K562 (cell line): ENCODE measurements at regions not wholly inside any gene's neighbourhood (a gene's known extent, or its start where the extent isn't known, plus 50 kb on each side); places are given as distances from the start of the nearest gene placed in this dataset.

Experiments
- EZH2 ChIP-seq: IDR thresholded peaks from 2 replicates; pipeline ENCODE4 v1.6.1; 2012; ENCODE audit warnings: low read depth, mild to moderate bottlenecking, inconsistent platforms, low read length, borderline replicate concordance
- GMEB1 ChIP-seq: fragments of 250-450 bp; sonication (Bioruptor Pico); IDR thresholded peaks from 2 replicates; pipeline ENCODE4 v1.4.0; 2020; ENCODE audit warnings: mild to moderate bottlenecking
- HNRNPK ChIP-seq: fragments of 200-400 bp; formaldehyde crosslinking; IDR thresholded peaks from one replicate; pipeline ENCODE4 v1.6.1; 2018; ENCODE audit warnings: mild to moderate bottlenecking, low read depth, low read length; ENCODE audit not compliant: poor library complexity, severe bottlenecking
- ZBTB17 ChIP-seq: fragments of 450-650 bp; formaldehyde crosslinking; IDR thresholded peaks from 2 replicates; pipeline ENCODE4 v1.4.0; 2020; ENCODE audit warnings: mild to moderate bottlenecking
- ZNF274 ChIP-seq: IDR thresholded peaks from 2 replicates; pipeline ENCODE4 v1.6.1; 2011; ENCODE audit warnings: low read depth, mild to moderate bottlenecking, low read length, moderate library complexity, borderline replicate concordance

GRCh38 chr10:21110358-21110757 is 213.2 kb upstream of the NEBL start:
- TF ChIP-seq ZBTB17 (CRISPR knock-in tag): no peak
- no peak for TF ChIP-seq ZNF274
- no peak for TF ChIP-seq HNRNPK
- no peak for TF ChIP-seq EZH2
- no peak for TF ChIP-seq GMEB1
